ENCODE measurements at regions not wholly inside any gene's neighbourhood (a gene's known extent, or its start where the extent isn't known, plus 50 kb on each side); places are given as distances from the start of the nearest gene placed in this dataset.
"Not testable (repeated sequence)": the region's sequence is repeated elsewhere in the genome, so short reads cannot be mapped to it uniquely, and the experiment has no call there.

GRCh38 chr18:8970843-8971242, 131.7 kb upstream of the NDUFV2 start:
- no peak for DNase-seq

GRCh38 chr18:8972116-8972515, 130.4 kb upstream of the NDUFV2 start:
- peak in 2 of 3 experiments; percentile 45 to 75 for DNase-seq

- no peak for DNase-seq
These were observed 128.2 kb upstream of the NDUFV2 start for GRCh38 chr18:8974279-8974678.

- no peak for DNase-seq
These were observed 127.8 kb upstream of the NDUFV2 start for GRCh38 chr18:8974696-8975095.

GRCh38 chr18:8975624-8976023, 126.9 kb upstream of the NDUFV2 start:
- DNase-seq, result no peak

- no peak for DNase-seq
These were observed 125.9 kb upstream of the NDUFV2 start for GRCh38 chr18:8976606-8977005.

GRCh38 chr18:8977166-8977565, 125.3 kb upstream of the NDUFV2 start:
- no peak for DNase-seq

- DNase-seq, result no peak
These were observed 124.8 kb upstream of the NDUFV2 start for GRCh38 chr18:8977701-8978100.

GRCh38 chr18:8978394-8978793, 124.1 kb upstream of the NDUFV2 start:
- peak in 2 of 3 experiments; percentile 13 to 21 for DNase-seq

- no peak for DNase-seq
These were observed 123.1 kb upstream of the NDUFV2 start for GRCh38 chr18:8979258-8979988.

- DNase-seq, result no peak
These were observed 122.0 kb upstream of the NDUFV2 start for GRCh38 chr18:8980496-8980895.

- peak in 2 of 3 experiments; percentile 9 to 34 for DNase-seq
These were observed 121.6 kb upstream of the NDUFV2 start for GRCh38 chr18:8980918-8981317.

GRCh38 chr18:8982416-8983183, 119.9 kb upstream of the NDUFV2 start:
- peak; percentile 41 to 74 (median 44) for DNase-seq

- DNase-seq, result no peak
These were observed 119.3 kb upstream of the NDUFV2 start for GRCh38 chr18:8983195-8983594.

- no peak for DNase-seq
These were observed 118.3 kb upstream of the NDUFV2 start for GRCh38 chr18:8984131-8984721.

GRCh38 chr18:8987241-8987640, 115.3 kb upstream of the NDUFV2 start:
- DNase-seq, result no peak

- DNase-seq, result peak; percentile 49 to 85 (median 58)
These were observed 114.1 kb upstream of the NDUFV2 start for GRCh38 chr18:8988260-8988871.

- DNase-seq, result no peak
These were observed 113.5 kb upstream of the NDUFV2 start for GRCh38 chr18:8989017-8989416.

- DNase-seq, result no peak
These were observed 112.6 kb upstream of the NDUFV2 start for GRCh38 chr18:8989855-8990254.

GRCh38 chr18:8990276-8991031, 112.0 kb upstream of the NDUFV2 start:
- no peak for DNase-seq

GRCh38 chr18:8991155-8991554, 111.3 kb upstream of the NDUFV2 start:
- no peak for DNase-seq

- DNase-seq, result not testable (repeated sequence)
These were observed 110.0 kb upstream of the NDUFV2 start for GRCh38 chr18:8992500-8992899.

GRCh38 chr18:8994603-8995002, 107.9 kb upstream of the NDUFV2 start:
- DNase-seq, result no peak
